ENCODE measurements at regions not wholly inside any gene's neighbourhood (a gene's known extent, or its start where the extent isn't known, plus 50 kb on each side); places are given as distances from the start of the nearest gene placed in this dataset.

GRCh38 chr9:100761276-100761802 lies 183.5 kb downstream of the CAVIN4 start:
- Histone ChIP-seq H3K9ac (ENCODE audit: low read length) (no peak overlapping the region), H3K27me3 (ENCODE audit: insufficient read depth, low read length) (no peaks in the 10 kb centered on the region), H3K79me2 (ENCODE audit: insufficient read depth, low read length) (no peaks in the 10 kb centered on the region), H3F3A (ENCODE audit: insufficient read depth, low read length) (no peaks in the 10 kb centered on the region), H3K36me3 (ENCODE audit: insufficient read depth, low read length) (no peaks in the 10 kb centered on the region), H3K9me3 (ENCODE audit: low read length) (no peaks in the 10 kb centered on the region), H4K20me1 (ENCODE audit: insufficient read depth, low read length) (no peaks in the 10 kb centered on the region), H2AFZ (ENCODE audit: low read length) (no peak overlapping the region), H3K9me2 (ENCODE audit: low read depth, low read length) (no peaks in the 10 kb centered on the region), H3K4me3 (ENCODE audit: low read depth, low read length, poor library complexity, severe bottlenecking) (no peak overlapping the region), H3K27ac (ENCODE audit: low read depth, low read length, poor library complexity, severe bottlenecking) (no peak overlapping the region), H3K4me1 (ENCODE audit: insufficient read depth, low read length, severe bottlenecking) (no peaks in the 10 kb centered on the region), H3K4me2 (ENCODE audit: low read length) (no peak overlapping the region)
- TF ChIP-seq CTCF (IDR thresholded peaks at IDR 0.05; ENCODE audit: low read length), result no peak
- no peak for TF ChIP-seq EZH2 (IDR thresholded peaks at IDR 0.05; ENCODE audit: borderline replicate concordance, low read length)

GRCh38 chr9:100774326-100774725 lies 196.4 kb downstream of the CAVIN4 start:
- no peaks in the 10 kb centered on the region for H4K20me1 ChIP-seq (ENCODE audit: insufficient read depth, low read length)
- no peaks in the 10 kb centered on the region for H3K9me2 ChIP-seq (ENCODE audit: low read depth, low read length)
- no peaks in the 10 kb centered on the region for H3F3A ChIP-seq (ENCODE audit: insufficient read depth, low read length)
- TF ChIP-seq EZH2 (IDR thresholded peaks at IDR 0.05; ENCODE audit: borderline replicate concordance, low read length), result no peak
- TF ChIP-seq CTCF (IDR thresholded peaks at IDR 0.05; ENCODE audit: low read length), result no peak
- H3K4me3 ChIP-seq (ENCODE audit: low read depth, low read length, poor library complexity, severe bottlenecking), result no peak overlapping the region
- H3K9me3 ChIP-seq (ENCODE audit: low read length), result no peaks in the 10 kb centered on the region
- H3K27ac ChIP-seq (ENCODE audit: low read depth, low read length, poor library complexity, severe bottlenecking), result no peak overlapping the region
- H3K27me3 ChIP-seq (ENCODE audit: insufficient read depth, low read length), result no peaks in the 10 kb centered on the region
- H2AFZ ChIP-seq (ENCODE audit: low read length), result no peak overlapping the region
- no peak overlapping the region for H3K9ac ChIP-seq (ENCODE audit: low read length)
- no peak overlapping the region for H3K4me2 ChIP-seq (ENCODE audit: low read length)
- no peaks in the 10 kb centered on the region for H3K36me3 ChIP-seq (ENCODE audit: insufficient read depth, low read length)
- H3K79me2 ChIP-seq (ENCODE audit: insufficient read depth, low read length), result no peaks in the 10 kb centered on the region
- H3K4me1 ChIP-seq (ENCODE audit: insufficient read depth, low read length, severe bottlenecking), result no peaks in the 10 kb centered on the region

- no peaks in the 10 kb centered on the region for H3K9me3 ChIP-seq (ENCODE audit: low read length)
- no peaks in the 10 kb centered on the region for H3K9me2 ChIP-seq (ENCODE audit: low read depth, low read length)
- H3K36me3 ChIP-seq (ENCODE audit: insufficient read depth, low read length), result no peaks in the 10 kb centered on the region
- no peak overlapping the region for H2AFZ ChIP-seq (ENCODE audit: low read length)
- H3K27ac ChIP-seq (ENCODE audit: low read depth, low read length, poor library complexity, severe bottlenecking), result no peak overlapping the region
- H3K27me3 ChIP-seq (ENCODE audit: insufficient read depth, low read length), result no peaks in the 10 kb centered on the region
- no peaks in the 10 kb centered on the region for H4K20me1 ChIP-seq (ENCODE audit: insufficient read depth, low read length)
- no peaks in the 10 kb centered on the region for H3F3A ChIP-seq (ENCODE audit: insufficient read depth, low read length)
- no peaks in the 10 kb centered on the region for H3K79me2 ChIP-seq (ENCODE audit: insufficient read depth, low read length)
- no peak overlapping the region for H3K4me2 ChIP-seq (ENCODE audit: low read length)
- TF ChIP-seq CTCF (IDR thresholded peaks at IDR 0.05; ENCODE audit: low read length) (no peak), EZH2 (IDR thresholded peaks at IDR 0.05; ENCODE audit: borderline replicate concordance, low read length) (no peak)
- no peaks in the 10 kb centered on the region for H3K4me1 ChIP-seq (ENCODE audit: insufficient read depth, low read length, severe bottlenecking)
- H3K9ac ChIP-seq (ENCODE audit: low read length), result no peak overlapping the region
- no peak overlapping the region for H3K4me3 ChIP-seq (ENCODE audit: low read depth, low read length, poor library complexity, severe bottlenecking)
Measured at GRCh38 chr9:100774962-100775361, 197.1 kb downstream of the CAVIN4 start.
